ENCODE measurements at regions not wholly inside any gene's neighbourhood (a gene's known extent, or its start where the extent isn't known, plus 50 kb on each side); places are given as distances from the start of the nearest gene placed in this dataset.

- no peak for TF ChIP-seq ATF6 (CRISPR knock-in tag; IDR thresholded peaks at IDR 0.05)
- no peak for TF ChIP-seq BHLHE40 (IDR thresholded peaks at IDR 0.05; ENCODE audit: low read length)
- TF ChIP-seq CTCF (IDR thresholded peaks at IDR 0.05 in 2 of 3, conservative IDR thresholded peaks at IDR 0.05 in 1 of 3; ENCODE audit: insufficient read depth in 2 of 3, low read depth in 1 of 3, low read length in 3 of 3) = no peak
- TF ChIP-seq TSHZ1 (CRISPR knock-in tag; IDR thresholded peaks at IDR 0.05) = no peak
- no peak for TF ChIP-seq MAFK (IDR thresholded peaks at IDR 0.05; ENCODE audit: low read length)
- no peak for TF ChIP-seq ZNF3 (CRISPR knock-in tag; IDR thresholded peaks at IDR 0.05)
- no peak for TF ChIP-seq POLR2AphosphoS5 (IDR thresholded peaks at IDR 0.05; ENCODE audit: control insufficient read depth, insufficient read depth, low read depth, low read length)
- no peak for TF ChIP-seq ETV5 (CRISPR knock-in tag; IDR thresholded peaks at IDR 0.05; ENCODE audit: low read depth)
- TF ChIP-seq ZMIZ1 (IDR thresholded peaks at IDR 0.05; ENCODE audit: low read depth in 2 of 2, low read length in 2 of 2) = no peak
- TF ChIP-seq TCF7 (IDR thresholded peaks at IDR 0.05; ENCODE audit: borderline replicate concordance) = no peak
- TF ChIP-seq EZH2 (IDR thresholded peaks at IDR 0.05; ENCODE audit: borderline replicate concordance, low read depth, low read length) = no peak
- TF ChIP-seq NR1H2 (CRISPR knock-in tag; IDR thresholded peaks at IDR 0.05) = no peak
- no peak for TF ChIP-seq GABPA (tag; conservative IDR thresholded peaks at IDR 0.05; ENCODE audit: low read depth)
- TF ChIP-seq RFX5 (IDR thresholded peaks at IDR 0.05; ENCODE audit: low read depth, low read length) = no peak
Measured at GRCh38 chr11:133785795-133786340, 59.4 kb downstream of the SPATA19 start.
